GM12801 (cell line): ENCODE measurements at regions not wholly inside any gene's neighbourhood (a gene's known extent, or its start where the extent isn't known, plus 50 kb on each side); places are given as distances from the start of the nearest gene placed in this dataset.

Source experiments
- TF ChIP-seq, protein P1 (sequence below): IDR thresholded peaks from one replicate; pipeline ENCODE4 v1.5.1; 2011; ENCODE audit warnings: control low read depth; ENCODE audit not compliant: insufficient read length; ENCODE audit errors: extremely low read depth

DNA sequence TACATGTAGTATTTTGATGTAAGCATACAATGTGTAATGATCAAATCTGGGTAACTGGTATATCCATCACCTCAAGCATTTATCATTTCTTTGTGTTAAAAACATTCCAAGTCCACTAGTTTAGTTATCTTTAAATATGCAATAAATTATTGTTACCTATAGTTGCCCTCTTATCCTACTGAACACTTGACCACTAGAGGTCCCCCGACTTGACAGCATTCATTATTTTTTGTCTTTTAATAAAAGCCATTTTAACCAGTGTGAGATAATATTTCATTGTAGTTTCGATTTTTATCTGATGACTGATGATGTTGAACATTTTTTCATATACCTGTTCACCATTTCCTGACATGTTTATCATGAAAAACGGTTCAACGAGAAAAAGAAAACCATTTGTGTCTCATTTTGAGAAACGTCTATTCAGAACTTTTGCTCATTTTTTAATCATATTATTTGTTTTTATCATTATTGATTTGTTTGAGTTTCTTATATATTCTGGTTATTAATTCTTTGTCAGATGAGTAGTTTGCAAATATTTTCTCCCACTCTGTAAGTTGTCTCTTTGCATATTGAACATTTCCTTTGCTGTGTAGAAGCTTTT lies 199.0 kb upstream of the CXXC4 start:
- TF ChIP-seq, protein P1, sequence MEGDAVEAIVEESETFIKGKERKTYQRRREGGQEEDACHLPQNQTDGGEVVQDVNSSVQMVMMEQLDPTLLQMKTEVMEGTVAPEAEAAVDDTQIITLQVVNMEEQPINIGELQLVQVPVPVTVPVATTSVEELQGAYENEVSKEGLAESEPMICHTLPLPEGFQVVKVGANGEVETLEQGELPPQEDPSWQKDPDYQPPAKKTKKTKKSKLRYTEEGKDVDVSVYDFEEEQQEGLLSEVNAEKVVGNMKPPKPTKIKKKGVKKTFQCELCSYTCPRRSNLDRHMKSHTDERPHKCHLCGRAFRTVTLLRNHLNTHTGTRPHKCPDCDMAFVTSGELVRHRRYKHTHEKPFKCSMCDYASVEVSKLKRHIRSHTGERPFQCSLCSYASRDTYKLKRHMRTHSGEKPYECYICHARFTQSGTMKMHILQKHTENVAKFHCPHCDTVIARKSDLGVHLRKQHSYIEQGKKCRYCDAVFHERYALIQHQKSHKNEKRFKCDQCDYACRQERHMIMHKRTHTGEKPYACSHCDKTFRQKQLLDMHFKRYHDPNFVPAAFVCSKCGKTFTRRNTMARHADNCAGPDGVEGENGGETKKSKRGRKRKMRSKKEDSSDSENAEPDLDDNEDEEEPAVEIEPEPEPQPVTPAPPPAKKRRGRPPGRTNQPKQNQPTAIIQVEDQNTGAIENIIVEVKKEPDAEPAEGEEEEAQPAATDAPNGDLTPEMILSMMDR = no peak

DNA sequence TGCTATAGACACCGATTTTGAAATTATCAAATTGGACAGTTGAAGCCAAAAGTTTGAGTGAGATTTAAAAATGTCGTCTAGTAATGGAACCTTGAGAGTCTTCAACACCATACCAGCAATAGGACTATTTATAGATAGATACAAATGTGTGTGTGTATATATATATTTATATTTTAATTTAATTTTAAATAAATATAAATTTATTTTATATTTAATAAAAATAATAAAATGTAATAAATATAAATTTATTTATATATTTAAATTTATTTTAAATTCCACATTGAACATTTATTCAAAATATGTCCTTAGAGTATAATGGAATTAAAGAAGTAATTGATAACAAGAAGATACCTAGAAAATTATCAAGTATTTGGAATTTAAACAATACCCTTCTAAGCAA lies 221.9 kb upstream of the CXXC4 start:
- TF ChIP-seq, protein P1 = no peak

GRCh38 chr4:104719539-104720230 lies 225.0 kb upstream of the CXXC4 start:
- TF ChIP-seq, protein P1 = no peak

DNA sequence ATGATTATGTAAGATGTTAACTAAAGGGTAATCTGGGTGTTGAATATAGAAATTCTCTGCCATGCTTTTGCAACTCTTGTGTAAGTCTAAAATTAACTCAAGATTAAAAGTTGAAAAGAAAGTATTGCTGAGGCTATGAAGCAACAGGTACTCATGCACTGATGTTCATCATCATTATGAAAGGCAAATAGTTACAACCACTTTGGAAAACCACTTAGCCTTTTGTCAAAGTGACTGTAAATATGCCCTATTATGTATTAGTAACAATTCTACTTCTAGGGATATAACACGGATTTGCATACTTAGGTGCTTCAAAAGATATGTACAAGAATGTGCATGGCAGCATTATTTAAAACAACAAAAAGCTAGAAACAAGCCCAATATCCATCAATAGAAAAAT lies 227.8 kb upstream of the CXXC4 start:
- TF ChIP-seq, protein P1 = no peak

GRCh38 chr4:104726002-104726401 lies 231.3 kb upstream of the CXXC4 start:
- TF ChIP-seq, protein P1 = no peak

GRCh38 chr4:104727643-104728042 lies 232.9 kb upstream of the CXXC4 start:
- TF ChIP-seq, protein P1 = no peak

- TF ChIP-seq, protein P1 = no peak
Measured at GRCh38 chr4:104728380-104729122, 233.9 kb upstream of the CXXC4 start.
